ENCODE measurements at regions not wholly inside any gene's neighbourhood (a gene's known extent, or its start where the extent isn't known, plus 50 kb on each side); places are given as distances from the start of the nearest gene placed in this dataset.

GRCh38 chr5:2253040-2253975 is 370.6 kb upstream of the IRX4 start:
- no peak for TF ChIP-seq CTCF (IDR thresholded peaks at IDR 0.05 in 4 of 5, conservative IDR thresholded peaks at IDR 0.05 in 1 of 5)
- TF ChIP-seq POLR2A (IDR thresholded peaks at IDR 0.05), result no peak
